ENCODE measurements at regions not wholly inside any gene's neighbourhood (a gene's known extent, or its start where the extent isn't known, plus 50 kb on each side); places are given as distances from the start of the nearest gene placed in this dataset.

DNA sequence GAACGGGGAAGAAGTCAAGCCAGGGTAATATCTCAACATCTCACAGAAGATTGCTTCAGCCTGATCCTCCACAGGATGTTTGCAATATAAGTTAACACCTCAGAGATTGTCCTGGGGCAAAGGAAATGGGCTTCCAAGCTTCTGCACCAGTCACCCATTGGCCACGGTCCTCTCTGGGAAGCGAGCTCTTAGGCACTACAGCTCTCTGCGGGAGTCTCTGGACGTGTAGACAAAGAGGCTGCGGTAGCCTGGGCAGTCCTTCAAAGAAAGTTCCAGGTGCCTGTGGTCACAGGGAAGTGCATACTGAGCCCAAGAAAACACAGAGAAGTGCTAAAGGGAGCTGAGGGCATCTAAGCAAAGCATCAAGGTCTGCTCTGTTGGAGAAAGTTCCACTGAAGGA is 805.7 kb downstream of the DIAPH3 start:
- no peak for DNase-seq (ENCODE audit: low read depth, low spot score)
- Histone ChIP-seq H3K4me1 (ENCODE audit: control insufficient read depth, insufficient read depth, low read length) (no peaks in the 10 kb centered on the region), H3K36me3 (ENCODE audit: control insufficient read depth, insufficient read depth, low read length) (no peaks in the 10 kb centered on the region; the same call in 1 of the 2 replicates), H3K27me3 (ENCODE audit: control insufficient read depth, insufficient read depth, low read length) (no peaks in the 10 kb centered on the region), H3K27ac (ENCODE audit: low read length) (no peak overlapping the region), H3K9me3 (ENCODE audit: control insufficient read depth, insufficient read depth, low read length) (no peaks in the 10 kb centered on the region), H3K4me3 (ENCODE audit: low read length) (no peak overlapping the region)
- WGBS (ENCODE audit: insufficient coverage, insufficient read length), result no CpG with 5 or more reads among the region's 6 CpGs

DNA sequence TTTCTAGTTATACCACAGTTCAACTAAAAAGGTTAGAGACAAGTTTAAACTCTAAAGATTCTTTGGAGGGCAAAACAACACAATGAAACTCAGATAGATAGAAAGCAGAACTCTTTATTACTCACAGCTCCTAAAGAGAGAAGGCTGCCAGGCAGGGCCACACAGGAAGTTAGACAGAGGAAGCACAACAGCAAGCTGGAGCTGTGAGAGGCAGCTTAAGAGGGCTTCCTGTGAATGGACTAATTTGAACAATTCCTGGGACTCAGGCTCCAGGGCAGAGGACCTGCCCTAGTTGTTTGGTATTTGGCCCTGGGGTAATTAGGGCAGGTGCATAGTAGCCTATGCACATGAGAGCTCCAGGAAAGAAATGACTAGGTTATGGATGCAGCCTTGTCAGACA is 803.6 kb downstream of the DIAPH3 start:
- Histone ChIP-seq H3K27ac (ENCODE audit: low read length) (no peak overlapping the region), H3K27me3 (ENCODE audit: control insufficient read depth, insufficient read depth, low read length) (no peaks in the 10 kb centered on the region), H3K9me3 (ENCODE audit: control insufficient read depth, insufficient read depth, low read length) (no peaks in the 10 kb centered on the region), H3K4me1 (ENCODE audit: control insufficient read depth, insufficient read depth, low read length) (peaks cover 3% of the 10 kb centered on the region; the same call in 1 of the 2 replicates), H3K36me3 (ENCODE audit: control insufficient read depth, insufficient read depth, low read length) (no peaks in the 10 kb centered on the region; the same call in 1 of the 2 replicates), H3K4me3 (ENCODE audit: low read length) (no peak overlapping the region)
- DNase-seq (ENCODE audit: low read depth, low spot score), result no peak

DNA sequence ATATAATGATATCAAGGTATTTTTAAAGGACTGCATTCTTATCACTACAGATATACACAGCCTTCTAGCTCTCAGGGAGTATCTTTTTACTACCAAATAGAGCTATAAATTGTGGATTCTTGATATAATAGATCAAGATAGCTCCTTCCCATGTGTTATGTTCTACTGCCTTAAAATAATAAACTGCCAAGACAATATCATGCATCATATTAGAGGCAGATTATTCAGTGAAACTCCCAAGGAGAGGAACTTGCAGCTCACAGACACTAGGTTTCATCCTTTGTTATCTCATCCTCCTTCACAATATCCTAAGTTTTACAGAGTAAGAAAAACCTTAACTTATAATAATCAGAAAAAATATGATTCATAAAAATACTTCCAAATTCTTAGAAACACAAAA is 802.8 kb downstream of the DIAPH3 start:
- H3K9me3 ChIP-seq (ENCODE audit: control insufficient read depth, insufficient read depth, low read length), result no peaks in the 10 kb centered on the region
- DNase-seq (ENCODE audit: low read depth, low spot score), result no peak
- no peak overlapping the region for H3K4me3 ChIP-seq (ENCODE audit: low read length)
- H3K27me3 ChIP-seq (ENCODE audit: control insufficient read depth, insufficient read depth, low read length), result no peaks in the 10 kb centered on the region
- H3K36me3 ChIP-seq (ENCODE audit: control insufficient read depth, insufficient read depth, low read length), result no peaks in the 10 kb centered on the region; the same call in 1 of the 2 replicates
- no peak overlapping the region for H3K27ac ChIP-seq (ENCODE audit: low read length)
- peaks cover 3% of the 10 kb centered on the region; the same call in 1 of the 2 replicates for H3K4me1 ChIP-seq (ENCODE audit: control insufficient read depth, insufficient read depth, low read length)

DNA sequence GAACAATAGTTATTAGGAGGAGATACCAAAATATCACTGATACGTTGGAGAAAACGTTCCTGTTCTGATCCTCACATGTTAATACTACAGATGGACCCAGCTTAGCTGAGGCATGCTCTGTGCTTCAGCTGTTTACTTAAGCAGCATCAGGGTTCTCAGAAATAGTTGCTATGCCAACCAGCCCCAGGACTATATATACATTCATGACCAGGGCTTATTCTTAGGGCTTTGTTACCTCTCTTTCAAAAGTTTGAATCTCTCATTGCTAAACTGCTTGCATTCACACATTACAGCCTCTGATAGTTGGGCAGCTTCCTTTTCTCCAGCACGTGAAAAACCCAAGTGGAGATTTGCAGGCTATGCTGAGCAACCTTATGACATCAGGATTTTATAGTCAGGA is 800.4 kb downstream of the DIAPH3 start:
- H3K4me1 ChIP-seq (ENCODE audit: control insufficient read depth, insufficient read depth, low read length), result peaks cover 3% of the 10 kb centered on the region; the same call in 1 of the 2 replicates
- no peaks in the 10 kb centered on the region for H3K9me3 ChIP-seq (ENCODE audit: control insufficient read depth, insufficient read depth, low read length)
- H3K27me3 ChIP-seq (ENCODE audit: control insufficient read depth, insufficient read depth, low read length), result no peaks in the 10 kb centered on the region
- WGBS (ENCODE audit: insufficient coverage, insufficient read length), result no CpG with 5 or more reads among the region's 3 CpGs
- no peaks in the 10 kb centered on the region for H3K36me3 ChIP-seq (ENCODE audit: control insufficient read depth, insufficient read depth, low read length)
- no peak overlapping the region for H3K4me3 ChIP-seq (ENCODE audit: low read length)
- H3K27ac ChIP-seq (ENCODE audit: low read length), result no peak overlapping the region
- DNase-seq (ENCODE audit: low read depth, low spot score), result no peak

DNA sequence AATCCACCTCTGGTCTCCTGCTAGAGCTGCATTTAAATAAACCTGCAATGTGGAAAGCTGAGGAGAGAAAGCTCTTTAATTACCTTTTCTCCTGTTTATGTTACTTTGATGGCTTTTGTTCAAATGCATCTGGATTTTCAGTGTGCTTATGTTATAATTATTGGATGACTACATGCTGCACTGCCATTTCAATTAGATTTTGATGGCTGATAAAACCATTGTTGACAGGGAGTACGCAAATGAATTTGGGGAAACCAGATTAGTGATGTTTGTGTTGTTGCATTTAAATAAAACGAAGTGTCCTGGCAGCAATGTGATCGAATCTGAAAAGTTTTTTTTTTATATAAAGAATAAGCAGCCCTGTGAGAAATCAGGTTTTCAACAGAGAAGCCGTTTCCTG is 799.8 kb downstream of the DIAPH3 start:
- DNase-seq (ENCODE audit: low read depth, low spot score), result no peak
- Histone ChIP-seq H3K4me3 (ENCODE audit: low read length) (no peak overlapping the region), H3K4me1 (ENCODE audit: control insufficient read depth, insufficient read depth, low read length) (peaks cover 3% of the 10 kb centered on the region; the same call in 1 of the 2 replicates), H3K36me3 (ENCODE audit: control insufficient read depth, insufficient read depth, low read length) (no peaks in the 10 kb centered on the region), H3K27me3 (ENCODE audit: control insufficient read depth, insufficient read depth, low read length) (no peaks in the 10 kb centered on the region), H3K27ac (ENCODE audit: low read length) (no peak overlapping the region), H3K9me3 (ENCODE audit: control insufficient read depth, insufficient read depth, low read length) (no peaks in the 10 kb centered on the region)
- WGBS (ENCODE audit: insufficient coverage, insufficient read length), result no CpG with 5 or more reads among the region's 4 CpGs

DNA sequence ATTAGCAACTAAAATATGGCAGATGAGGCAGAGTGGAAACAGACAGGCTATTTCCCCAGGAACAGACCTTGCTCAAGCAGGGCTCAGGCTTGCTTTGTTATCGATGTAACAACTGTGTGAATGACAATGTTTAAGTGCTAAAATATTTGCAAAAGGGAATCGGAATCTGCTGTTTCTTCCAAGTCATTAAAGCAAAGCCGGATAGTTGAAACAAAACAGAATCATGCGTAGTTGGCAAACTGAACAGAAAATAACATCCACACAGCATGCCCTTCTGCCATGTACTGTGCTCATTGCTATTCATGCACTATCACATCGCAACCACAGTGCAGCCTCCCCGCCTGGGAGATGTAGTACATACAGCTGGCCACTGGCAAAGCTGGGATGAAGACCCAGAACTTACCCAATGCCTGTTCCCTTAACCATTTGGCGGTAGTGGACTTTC is 799.1 kb downstream of the DIAPH3 start:
- no peaks in the 10 kb centered on the region for H3K36me3 ChIP-seq (ENCODE audit: control insufficient read depth, insufficient read depth, low read length)
- no peaks in the 10 kb centered on the region for H3K27me3 ChIP-seq (ENCODE audit: control insufficient read depth, insufficient read depth, low read length)
- no CpG with 5 or more reads among the region's 7 CpGs for WGBS (ENCODE audit: insufficient coverage, insufficient read length)
- H3K27ac ChIP-seq (ENCODE audit: low read length), result no peak overlapping the region
- peaks cover 3% of the 10 kb centered on the region; the same call in 1 of the 2 replicates for H3K4me1 ChIP-seq (ENCODE audit: control insufficient read depth, insufficient read depth, low read length)
- H3K4me3 ChIP-seq (ENCODE audit: low read length), result no peak overlapping the region
- DNase-seq (ENCODE audit: low read depth, low spot score), result peak; percentile 16
- H3K9me3 ChIP-seq (ENCODE audit: control insufficient read depth, insufficient read depth, low read length), result no peaks in the 10 kb centered on the region

DNA sequence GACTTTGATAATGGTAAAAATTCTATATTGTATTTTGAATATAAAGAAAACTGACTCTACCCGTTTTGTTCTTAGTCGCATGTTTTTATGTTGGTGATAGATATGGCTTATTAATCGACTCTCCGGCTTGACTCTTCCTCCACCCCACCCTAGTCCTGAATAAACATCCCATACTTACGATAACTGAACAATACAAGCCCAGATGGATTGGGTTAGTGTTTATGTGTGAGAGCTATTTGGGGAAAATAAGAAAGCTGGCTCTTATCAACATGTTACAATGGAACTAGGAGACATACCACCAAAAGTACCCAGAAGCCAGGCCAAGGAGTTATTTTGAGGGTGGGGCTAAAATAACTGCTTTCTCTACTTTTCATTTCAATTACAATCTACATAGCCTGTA is 796.3 kb downstream of the DIAPH3 start:
- Histone ChIP-seq H3K27me3 (ENCODE audit: control insufficient read depth, insufficient read depth, low read length) (no peaks in the 10 kb centered on the region), H3K9me3 (ENCODE audit: control insufficient read depth, insufficient read depth, low read length) (no peaks in the 10 kb centered on the region), H3K27ac (ENCODE audit: low read length) (no peak overlapping the region), H3K36me3 (ENCODE audit: control insufficient read depth, insufficient read depth, low read length) (no peaks in the 10 kb centered on the region), H3K4me3 (ENCODE audit: low read length) (no peak overlapping the region), H3K4me1 (ENCODE audit: control insufficient read depth, insufficient read depth, low read length) (peaks cover 3% of the 10 kb centered on the region; the same call in 1 of the 2 replicates)
- no CpG with 5 or more reads among the region's 5 CpGs for WGBS (ENCODE audit: insufficient coverage, insufficient read length)
- DNase-seq (ENCODE audit: low read depth, low spot score), result no peak

DNA sequence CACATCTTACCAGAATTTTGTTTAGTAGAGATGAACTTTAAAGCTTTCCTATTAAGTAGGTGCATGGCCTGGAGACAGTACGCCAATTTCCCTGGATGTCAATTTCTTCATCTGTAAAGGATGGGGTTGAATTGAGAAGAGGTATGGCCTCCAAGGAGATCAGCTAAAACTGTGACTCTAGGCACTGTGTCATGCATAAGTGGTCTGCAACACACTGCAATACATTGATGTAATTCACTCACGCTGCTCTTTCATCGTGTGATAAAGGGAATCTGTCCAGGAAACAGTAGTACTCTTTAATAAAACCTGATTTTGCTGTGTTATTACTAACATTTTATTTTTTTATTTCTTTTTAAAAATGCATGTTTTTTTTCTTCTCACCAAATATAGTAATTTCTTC is 795.8 kb downstream of the DIAPH3 start:
- Histone ChIP-seq H3K4me3 (ENCODE audit: low read length) (no peak overlapping the region), H3K36me3 (ENCODE audit: control insufficient read depth, insufficient read depth, low read length) (no peaks in the 10 kb centered on the region), H3K27ac (ENCODE audit: low read length) (no peak overlapping the region), H3K4me1 (ENCODE audit: control insufficient read depth, insufficient read depth, low read length) (peaks cover 3% of the 10 kb centered on the region; the same call in 1 of the 2 replicates), H3K9me3 (ENCODE audit: control insufficient read depth, insufficient read depth, low read length) (no peaks in the 10 kb centered on the region), H3K27me3 (ENCODE audit: control insufficient read depth, insufficient read depth, low read length) (no peaks in the 10 kb centered on the region)
- no peak for DNase-seq (ENCODE audit: low read depth, low spot score)
- WGBS (ENCODE audit: insufficient coverage, insufficient read length), result no CpG with 5 or more reads among the region's 3 CpGs

DNA sequence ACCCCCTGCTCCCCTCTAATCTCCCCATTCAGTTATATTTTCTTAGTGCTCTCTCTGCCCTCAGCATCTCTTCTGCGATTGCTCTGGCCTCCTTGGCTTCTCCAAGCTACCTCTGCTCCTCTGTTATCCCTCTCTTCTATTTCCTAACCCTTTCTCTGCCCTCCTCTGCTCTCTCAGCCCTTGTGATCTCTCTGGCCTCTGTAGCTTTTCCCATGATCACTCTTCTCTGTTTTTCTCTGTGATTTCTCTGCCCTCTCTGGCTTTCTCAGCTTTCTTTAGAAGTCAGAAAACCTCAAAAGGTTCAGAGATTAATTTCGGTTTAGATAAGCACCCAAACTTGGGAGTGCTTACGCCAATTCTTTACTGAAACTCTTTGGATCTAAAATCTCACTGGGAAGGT is 795.0 kb downstream of the DIAPH3 start:
- no peak for DNase-seq (ENCODE audit: low read depth, low spot score)
- Histone ChIP-seq H3K36me3 (ENCODE audit: control insufficient read depth, insufficient read depth, low read length) (no peaks in the 10 kb centered on the region), H3K4me3 (ENCODE audit: low read length) (no peak overlapping the region), H3K4me1 (ENCODE audit: control insufficient read depth, insufficient read depth, low read length) (peaks cover 3% of the 10 kb centered on the region; the same call in 1 of the 2 replicates), H3K27me3 (ENCODE audit: control insufficient read depth, insufficient read depth, low read length) (no peaks in the 10 kb centered on the region), H3K9me3 (ENCODE audit: control insufficient read depth, insufficient read depth, low read length) (no peaks in the 10 kb centered on the region), H3K27ac (ENCODE audit: low read length) (no peak overlapping the region)
- WGBS (ENCODE audit: insufficient coverage, insufficient read length), result no CpG with 5 or more reads among the region's 3 CpGs

DNA sequence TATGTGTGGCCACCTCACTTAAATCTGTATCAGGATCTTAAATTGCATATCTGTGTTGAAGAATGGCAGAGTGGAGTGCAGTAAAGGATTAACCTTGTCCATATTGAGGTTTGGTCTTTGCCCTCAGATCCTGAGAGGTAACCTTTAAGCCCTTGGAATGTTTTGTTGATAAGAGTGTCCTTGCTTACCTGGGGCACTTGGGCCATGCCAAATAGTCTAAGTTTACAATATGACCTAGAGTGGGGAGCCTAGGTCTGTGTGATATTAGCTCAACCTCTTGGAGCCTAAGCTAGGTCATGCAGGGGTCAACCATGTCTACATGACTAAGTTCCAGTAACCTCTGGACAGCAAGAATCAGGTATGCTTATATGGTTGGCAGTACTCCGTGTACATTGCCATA is 792.5 kb downstream of the DIAPH3 start:
- no peak for DNase-seq (ENCODE audit: low read depth, low spot score)
- WGBS (ENCODE audit: insufficient coverage, insufficient read length), result no CpG with 5 or more reads among the region's 1 CpG
- no peaks in the 10 kb centered on the region for H3K36me3 ChIP-seq (ENCODE audit: control insufficient read depth, insufficient read depth, low read length)
- no peaks in the 10 kb centered on the region for H3K27me3 ChIP-seq (ENCODE audit: control insufficient read depth, insufficient read depth, low read length)
- H3K9me3 ChIP-seq (ENCODE audit: control insufficient read depth, insufficient read depth, low read length), result no peaks in the 10 kb centered on the region
- no peak overlapping the region for H3K4me3 ChIP-seq (ENCODE audit: low read length)
- H3K4me1 ChIP-seq (ENCODE audit: control insufficient read depth, insufficient read depth, low read length), result peaks cover 2% of the 10 kb centered on the region; the same call in 1 of the 2 replicates
- H3K27ac ChIP-seq (ENCODE audit: low read length), result no peak overlapping the region

DNA sequence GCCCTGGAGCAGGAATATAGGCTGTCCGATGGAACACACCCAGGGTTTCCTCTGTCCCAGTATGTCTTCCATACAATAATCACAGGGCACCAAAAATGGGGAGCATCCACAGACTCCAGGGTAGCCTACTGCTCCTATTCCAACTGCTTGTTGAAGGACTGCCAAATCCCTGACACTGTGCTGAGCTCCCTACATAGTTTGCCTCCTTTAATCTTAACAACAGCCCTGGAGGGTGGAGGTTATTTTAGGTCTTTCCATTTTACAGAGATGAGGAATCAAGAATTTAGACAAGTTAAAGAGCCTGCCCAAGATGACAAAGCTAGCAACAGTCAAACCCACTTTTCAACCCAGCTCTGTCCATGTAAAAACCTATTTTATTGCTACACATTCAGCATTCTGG is 790.4 kb downstream of the DIAPH3 start:
- no CpG with 5 or more reads among the region's 1 CpG for WGBS (ENCODE audit: insufficient coverage, insufficient read length)
- Histone ChIP-seq H3K4me3 (ENCODE audit: low read length) (no peak overlapping the region), H3K27ac (ENCODE audit: low read length) (no peak overlapping the region), H3K4me1 (ENCODE audit: control insufficient read depth, insufficient read depth, low read length) (peaks cover 2% of the 10 kb centered on the region; the same call in 1 of the 2 replicates), H3K36me3 (ENCODE audit: control insufficient read depth, insufficient read depth, low read length) (no peaks in the 10 kb centered on the region), H3K9me3 (ENCODE audit: control insufficient read depth, insufficient read depth, low read length) (no peaks in the 10 kb centered on the region), H3K27me3 (ENCODE audit: control insufficient read depth, insufficient read depth, low read length) (no peaks in the 10 kb centered on the region)
- no peak for DNase-seq (ENCODE audit: low read depth, low spot score)
